ENCODE measurements at regions not wholly inside any gene's neighbourhood (a gene's known extent, or its start where the extent isn't known, plus 50 kb on each side); places are given as distances from the start of the nearest gene placed in this dataset.

DNA sequence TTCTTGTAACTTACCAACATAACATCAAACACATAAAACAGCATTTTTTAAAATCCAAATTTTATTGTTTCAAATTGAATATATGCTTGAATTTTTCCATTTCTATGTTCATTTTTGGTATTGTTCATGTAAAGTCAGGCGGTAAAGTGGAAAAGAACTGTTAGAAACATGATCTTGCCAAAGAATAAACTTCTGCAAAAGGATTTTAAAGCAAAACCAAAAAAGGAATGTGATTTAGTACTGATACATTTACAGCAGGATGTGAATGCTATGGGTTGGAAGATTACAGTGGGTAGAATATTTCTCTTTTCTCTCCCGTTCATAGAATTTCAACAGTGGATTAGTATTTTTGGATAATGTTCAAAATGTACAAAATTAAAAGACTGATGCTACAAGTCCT, 277.2 kb upstream of the MPDZ start:
- TF ChIP-seq, protein P1, sequence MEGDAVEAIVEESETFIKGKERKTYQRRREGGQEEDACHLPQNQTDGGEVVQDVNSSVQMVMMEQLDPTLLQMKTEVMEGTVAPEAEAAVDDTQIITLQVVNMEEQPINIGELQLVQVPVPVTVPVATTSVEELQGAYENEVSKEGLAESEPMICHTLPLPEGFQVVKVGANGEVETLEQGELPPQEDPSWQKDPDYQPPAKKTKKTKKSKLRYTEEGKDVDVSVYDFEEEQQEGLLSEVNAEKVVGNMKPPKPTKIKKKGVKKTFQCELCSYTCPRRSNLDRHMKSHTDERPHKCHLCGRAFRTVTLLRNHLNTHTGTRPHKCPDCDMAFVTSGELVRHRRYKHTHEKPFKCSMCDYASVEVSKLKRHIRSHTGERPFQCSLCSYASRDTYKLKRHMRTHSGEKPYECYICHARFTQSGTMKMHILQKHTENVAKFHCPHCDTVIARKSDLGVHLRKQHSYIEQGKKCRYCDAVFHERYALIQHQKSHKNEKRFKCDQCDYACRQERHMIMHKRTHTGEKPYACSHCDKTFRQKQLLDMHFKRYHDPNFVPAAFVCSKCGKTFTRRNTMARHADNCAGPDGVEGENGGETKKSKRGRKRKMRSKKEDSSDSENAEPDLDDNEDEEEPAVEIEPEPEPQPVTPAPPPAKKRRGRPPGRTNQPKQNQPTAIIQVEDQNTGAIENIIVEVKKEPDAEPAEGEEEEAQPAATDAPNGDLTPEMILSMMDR (IDR thresholded peaks at IDR 0.05; ENCODE audit: unreplicated experiment) = no peak
- no peak for DNase-seq (ENCODE audit: low spot score in 2 of 2, unreplicated experiment in 2 of 2)
- Mint-ChIP-seq H3K36me3 (peaks cover 6% of the 10 kb centered on the region), H3K4me1 (peaks cover 35% of the 10 kb centered on the region), H3K9me3 (peaks cover 15% of the 10 kb centered on the region), H3K27me3 (ENCODE audit: low read depth) (no peaks in the 10 kb centered on the region), H3K27ac (peak overlapping the region; percentile 59), H3K4me3 (no peak overlapping the region)

DNA sequence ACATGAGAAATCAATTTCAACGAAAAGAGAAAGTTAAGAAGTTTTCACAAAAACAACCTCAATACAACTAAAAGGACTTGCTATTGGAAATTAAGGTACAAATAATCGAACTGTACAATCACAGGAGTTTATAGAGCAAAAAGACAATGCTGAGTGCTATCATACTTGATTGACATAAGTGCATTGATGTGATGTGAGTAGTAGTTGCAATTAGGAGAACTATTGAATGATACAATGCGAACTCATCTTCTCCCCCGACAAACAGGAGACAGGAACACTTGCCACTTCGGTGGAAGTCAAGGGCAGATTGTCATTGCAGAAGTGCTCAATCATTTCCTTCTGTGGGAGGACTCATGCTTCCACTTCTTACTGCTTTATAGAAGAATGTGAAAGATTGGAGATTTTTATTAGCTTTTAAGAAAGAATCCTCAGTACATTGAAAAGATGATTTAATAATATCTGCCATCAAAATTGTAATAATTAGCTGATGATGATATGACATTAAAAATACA, 276.6 kb upstream of the MPDZ start:
- no peaks in the 10 kb centered on the region for H3K27me3 Mint-ChIP-seq (ENCODE audit: low read depth)
- H3K4me1 Mint-ChIP-seq = peaks cover 35% of the 10 kb centered on the region
- no peak overlapping the region for H3K27ac Mint-ChIP-seq
- H3K36me3 Mint-ChIP-seq = peaks cover 11% of the 10 kb centered on the region
- peaks cover 21% of the 10 kb centered on the region for H3K9me3 Mint-ChIP-seq
- H3K4me3 Mint-ChIP-seq = no peak overlapping the region
- TF ChIP-seq, protein P1 (IDR thresholded peaks at IDR 0.05; ENCODE audit: unreplicated experiment) = no peak
- DNase-seq (ENCODE audit: low spot score in 2 of 2, unreplicated experiment in 2 of 2) = no peak

DNA sequence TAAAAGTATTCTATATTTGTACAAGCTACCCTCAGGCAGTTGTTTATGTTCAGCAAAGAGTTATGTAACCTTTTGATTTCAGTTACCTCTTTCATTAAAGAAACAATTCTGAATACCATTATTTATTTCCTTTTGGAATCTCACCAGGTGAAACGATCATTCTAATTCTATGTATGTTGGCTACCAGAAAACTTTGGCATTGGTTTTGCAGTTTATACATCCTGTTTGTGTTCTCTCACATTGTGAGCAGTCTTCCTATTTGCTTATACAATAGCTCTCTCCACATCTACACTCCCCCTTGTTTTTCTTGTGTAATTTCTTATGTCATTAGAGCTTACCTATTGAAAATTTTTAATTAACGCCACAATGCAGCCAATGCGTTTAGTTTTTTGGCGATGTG, 276.0 kb upstream of the MPDZ start:
- no peak for DNase-seq (ENCODE audit: low spot score in 2 of 2, unreplicated experiment in 2 of 2)
- no peaks in the 10 kb centered on the region for H3K27me3 Mint-ChIP-seq (ENCODE audit: low read depth)
- H3K9me3 Mint-ChIP-seq = peaks cover 24% of the 10 kb centered on the region
- H3K4me1 Mint-ChIP-seq = peaks cover 35% of the 10 kb centered on the region
- no peak overlapping the region for H3K4me3 Mint-ChIP-seq
- TF ChIP-seq, protein P1 (IDR thresholded peaks at IDR 0.05; ENCODE audit: unreplicated experiment) = no peak
- peaks cover 13% of the 10 kb centered on the region for H3K36me3 Mint-ChIP-seq
- H3K27ac Mint-ChIP-seq = peak overlapping the region; percentile 19

DNA sequence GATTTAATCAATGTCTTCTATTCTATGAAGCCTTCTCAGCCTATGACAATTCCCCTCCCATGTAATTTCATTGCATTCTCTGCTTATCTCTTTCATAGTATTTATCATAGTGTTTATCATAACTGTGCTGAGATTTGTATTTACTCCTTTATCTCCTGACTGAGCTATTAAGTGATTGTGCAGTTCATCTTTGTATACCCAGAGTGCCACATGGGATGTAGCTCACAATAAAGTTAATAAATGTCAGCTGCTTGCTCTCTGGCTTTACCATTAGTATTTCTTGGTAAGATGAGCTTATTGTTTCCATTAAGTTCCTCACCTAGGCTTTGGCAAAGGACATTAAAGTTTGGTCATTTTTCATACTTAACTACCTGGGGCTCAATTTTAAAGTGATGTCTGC, 275.1 kb upstream of the MPDZ start:
- H3K9me3 Mint-ChIP-seq = peaks cover 31% of the 10 kb centered on the region
- TF ChIP-seq, protein P1 (IDR thresholded peaks at IDR 0.05; ENCODE audit: unreplicated experiment) = no peak

DNA sequence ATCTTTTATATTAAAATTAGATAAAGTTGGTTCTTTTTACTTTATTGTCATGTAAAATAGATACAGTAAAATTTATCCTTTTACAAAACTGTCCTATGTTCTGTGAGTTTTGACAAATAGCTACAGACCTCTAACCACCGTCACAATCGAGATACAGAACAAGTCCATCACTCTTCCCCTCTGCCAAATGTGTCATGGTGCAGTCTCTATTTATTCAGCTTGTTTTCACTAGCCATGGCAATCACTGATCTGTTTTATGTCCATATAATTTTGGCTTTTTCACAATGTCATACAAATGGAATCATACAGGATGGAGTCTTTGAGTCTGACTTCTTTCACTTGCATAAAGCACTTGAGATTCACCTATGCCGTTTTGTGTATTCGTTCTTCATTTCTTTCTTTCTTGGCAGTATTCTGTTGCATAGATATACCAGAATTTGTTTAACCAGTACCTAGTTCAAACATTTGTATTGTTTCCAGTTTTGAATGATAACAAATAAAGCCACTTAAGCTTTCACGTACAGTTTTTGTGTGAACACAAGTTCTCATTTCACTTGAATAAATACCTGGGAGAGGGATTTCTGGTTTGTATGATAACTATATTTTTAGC, 273.2 kb upstream of the MPDZ start:
- Mint-ChIP-seq H3K4me3 (no peak overlapping the region), H3K27ac (no peak overlapping the region), H3K27me3 (ENCODE audit: low read depth) (no peaks in the 10 kb centered on the region), H3K4me1 (peaks cover 35% of the 10 kb centered on the region), H3K9me3 (peaks cover 41% of the 10 kb centered on the region), H3K36me3 (peaks cover 18% of the 10 kb centered on the region)
- TF ChIP-seq, protein P1 (IDR thresholded peaks at IDR 0.05; ENCODE audit: unreplicated experiment) = no peak
- DNase-seq (ENCODE audit: low spot score in 2 of 2, unreplicated experiment in 2 of 2) = no peak

More for the DNA sequence above, 275.1 kb upstream of the MPDZ start:
- no peak overlapping the region for H3K4me3 Mint-ChIP-seq
- no peak for DNase-seq (ENCODE audit: low spot score in 2 of 2, unreplicated experiment in 2 of 2)
- peak overlapping the region; percentile 69 for H3K27ac Mint-ChIP-seq
- peaks cover 35% of the 10 kb centered on the region for H3K4me1 Mint-ChIP-seq
- peaks cover 15% of the 10 kb centered on the region for H3K36me3 Mint-ChIP-seq
- no peaks in the 10 kb centered on the region for H3K27me3 Mint-ChIP-seq (ENCODE audit: low read depth)
